Endothelial cell (in vitro differentiated cells): ENCODE measurements at regions not wholly inside any gene's neighbourhood (a gene's known extent, or its start where the extent isn't known, plus 50 kb on each side); places are given as distances from the start of the nearest gene placed in this dataset.

Experiments used
- DNase-seq: peaks from one replicate; pipeline ENCODE4 v3.0.0; 2021; ENCODE audit warnings: low spot score
- H3K27ac Mint-ChIP-seq: one replicate; pipeline ENCODE4 v1.8.0; 2021; ENCODE audit warnings: mixed read lengths, inconsistent platforms; ENCODE audit not compliant: unreplicated experiment
- H3K27me3 Mint-ChIP-seq: one replicate; pipeline ENCODE4 v1.8.0; 2021; ENCODE audit warnings: mild to moderate bottlenecking, moderate library complexity, mixed read lengths, inconsistent platforms; ENCODE audit not compliant: unreplicated experiment
- H3K36me3 Mint-ChIP-seq: one replicate; pipeline ENCODE4 v1.8.0; 2021; ENCODE audit warnings: mild to moderate bottlenecking, low read depth, mixed read lengths, inconsistent platforms; ENCODE audit not compliant: unreplicated experiment
- H3K4me1 Mint-ChIP-seq: one replicate; pipeline ENCODE4 v1.8.0; 2021; ENCODE audit warnings: mild to moderate bottlenecking, mixed read lengths, inconsistent platforms; ENCODE audit not compliant: unreplicated experiment
- H3K4me3 Mint-ChIP-seq: one replicate; pipeline ENCODE4 v1.8.0; 2021; ENCODE audit warnings: mild to moderate bottlenecking, mixed read lengths, inconsistent platforms; ENCODE audit not compliant: unreplicated experiment
- H3K9me3 Mint-ChIP-seq: one replicate; pipeline ENCODE4 v1.8.0; 2021; ENCODE audit warnings: mixed read lengths, inconsistent platforms; ENCODE audit not compliant: unreplicated experiment
- CTCF ChIP-seq: fragments of 200-600 bp; sonication (generic); IDR thresholded peaks from one replicate; pipeline ENCODE4 v1.5.0; 2021; ENCODE audit warnings: antibody characterized with exemption; ENCODE audit not compliant: unreplicated experiment

- H3K27ac Mint-ChIP-seq: no peak overlapping the region
Observed at GRCh38 chr4:156255230-156256007, 301.8 kb upstream of the CTSO start.

DNA sequence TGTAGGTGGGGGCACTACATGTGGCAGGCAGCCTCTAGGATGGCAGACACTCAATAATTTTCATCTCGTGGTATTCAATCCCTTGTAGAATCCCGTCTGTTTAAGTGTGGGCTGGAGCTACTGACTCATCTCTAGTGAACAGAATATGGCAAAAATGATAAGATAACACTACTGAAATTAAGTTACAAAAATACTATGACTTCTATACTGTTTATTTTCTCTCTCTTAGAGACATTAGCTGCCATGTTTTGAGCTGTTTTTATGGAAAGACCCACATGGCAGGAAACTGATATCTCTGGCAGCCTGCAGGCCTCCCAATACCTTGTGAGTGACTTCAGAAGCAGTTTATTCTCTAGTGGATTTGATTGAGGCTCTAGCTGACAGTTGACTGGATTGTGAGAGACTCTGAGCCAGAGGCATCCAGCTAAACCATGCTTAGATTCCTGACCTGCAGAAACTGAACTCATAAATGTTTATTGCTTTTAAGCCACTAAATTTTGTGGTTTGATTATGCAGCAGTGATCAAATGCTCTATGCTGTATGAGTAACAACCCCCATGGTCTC lies 298.8 kb upstream of the CTSO start:
- DNase-seq: no peak
- Mint-ChIP-seq H3K36me3 (no peaks in the 10 kb centered on the region), H3K27ac (no peak overlapping the region), H3K9me3 (no peaks in the 10 kb centered on the region), H3K4me3 (no peak overlapping the region), H3K27me3 (no peaks in the 10 kb centered on the region), H3K4me1 (peaks cover 2% of the 10 kb centered on the region)
- TF ChIP-seq CTCF: no peak

More at GRCh38 chr4:156255230-156256007, 301.8 kb upstream of the CTSO start:
- Mint-ChIP-seq H3K36me3 (no peaks in the 10 kb centered on the region), H3K4me3 (no peak overlapping the region), H3K9me3 (no peaks in the 10 kb centered on the region), H3K27me3 (peaks cover 2% of the 10 kb centered on the region), H3K4me1 (peaks cover 2% of the 10 kb centered on the region)
- TF ChIP-seq CTCF: no peak
- no peak for DNase-seq

DNA sequence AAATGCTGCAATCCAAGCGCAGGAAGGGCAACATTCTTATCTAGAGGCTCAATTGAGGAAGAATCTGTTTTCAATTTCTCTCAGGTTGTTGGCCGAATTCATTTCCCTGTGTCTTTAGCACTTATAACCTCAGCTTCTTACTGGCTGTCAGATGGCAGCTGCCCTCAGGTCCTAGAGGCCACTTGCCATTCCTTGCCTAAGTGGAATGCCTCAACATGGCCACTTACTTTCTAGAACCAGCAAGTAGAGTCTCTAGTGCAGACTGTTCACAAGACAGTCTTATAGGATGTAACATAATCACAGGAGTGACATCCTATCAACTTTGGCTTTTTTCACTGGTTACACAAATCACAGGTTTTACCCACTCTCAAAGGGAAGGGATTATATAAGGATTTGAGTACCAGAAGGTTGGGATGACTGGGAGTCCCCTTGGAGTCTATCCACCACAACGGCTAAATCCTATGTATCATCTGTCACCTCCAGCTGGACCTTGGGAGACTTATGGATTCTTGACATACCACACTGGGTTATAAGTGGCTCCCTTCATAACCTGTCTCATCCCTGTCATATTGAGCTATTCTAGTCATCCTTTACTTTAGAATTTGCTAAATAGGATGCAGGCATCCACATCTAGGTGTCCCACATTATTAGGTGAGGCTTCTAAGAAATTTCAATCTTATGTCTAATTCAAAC lies 297.9 kb upstream of the CTSO start:
- Mint-ChIP-seq H3K27me3 (no peaks in the 10 kb centered on the region), H3K4me1 (peaks cover 2% of the 10 kb centered on the region), H3K4me3 (no peak overlapping the region), H3K9me3 (no peaks in the 10 kb centered on the region), H3K36me3 (no peaks in the 10 kb centered on the region), H3K27ac (no peak overlapping the region)
- no peak for TF ChIP-seq CTCF
- DNase-seq: no peak

DNA sequence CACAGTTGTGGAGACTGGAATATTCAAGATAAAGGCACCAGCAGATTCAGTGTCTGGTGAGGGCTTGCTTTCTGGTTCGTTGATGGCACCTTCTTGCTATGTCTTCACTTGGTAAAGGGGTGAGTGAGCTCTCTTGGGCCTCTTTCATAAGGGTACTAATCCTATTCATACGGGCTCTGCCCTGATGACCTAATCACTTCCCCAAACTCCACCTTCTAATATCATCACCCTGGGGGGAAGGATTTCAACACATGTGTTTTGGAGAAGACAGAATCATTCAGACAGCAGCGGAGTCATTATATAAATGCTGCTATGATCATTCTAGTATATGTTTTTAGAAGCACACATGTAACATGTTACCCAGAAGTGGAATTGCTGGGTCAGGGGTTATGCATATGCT lies 295.3 kb upstream of the CTSO start:
- Mint-ChIP-seq H3K4me1 (peaks cover 2% of the 10 kb centered on the region), H3K27me3 (no peaks in the 10 kb centered on the region), H3K9me3 (no peaks in the 10 kb centered on the region), H3K36me3 (no peaks in the 10 kb centered on the region), H3K4me3 (no peak overlapping the region), H3K27ac (no peak overlapping the region)
- TF ChIP-seq CTCF: no peak
- no peak for DNase-seq

- no peak overlapping the region for H3K27ac Mint-ChIP-seq
Observed at GRCh38 chr4:156247470-156247869, 293.8 kb upstream of the CTSO start.

More at GRCh38 chr4:156247470-156247869, 293.8 kb upstream of the CTSO start:
- Mint-ChIP-seq H3K27me3 (peaks cover 1% of the 10 kb centered on the region), H3K4me1 (no peaks in the 10 kb centered on the region), H3K4me3 (no peak overlapping the region), H3K9me3 (no peaks in the 10 kb centered on the region), H3K36me3 (no peaks in the 10 kb centered on the region)
- TF ChIP-seq CTCF: no peak
- DNase-seq: no peak
